ENCODE measurements at regions not wholly inside any gene's neighbourhood (a gene's known extent, or its start where the extent isn't known, plus 50 kb on each side); places are given as distances from the start of the nearest gene placed in this dataset.
"Not testable (repeated sequence)": the region's sequence is repeated elsewhere in the genome, so short reads cannot be mapped to it uniquely, and the experiment has no call there.

DNA sequence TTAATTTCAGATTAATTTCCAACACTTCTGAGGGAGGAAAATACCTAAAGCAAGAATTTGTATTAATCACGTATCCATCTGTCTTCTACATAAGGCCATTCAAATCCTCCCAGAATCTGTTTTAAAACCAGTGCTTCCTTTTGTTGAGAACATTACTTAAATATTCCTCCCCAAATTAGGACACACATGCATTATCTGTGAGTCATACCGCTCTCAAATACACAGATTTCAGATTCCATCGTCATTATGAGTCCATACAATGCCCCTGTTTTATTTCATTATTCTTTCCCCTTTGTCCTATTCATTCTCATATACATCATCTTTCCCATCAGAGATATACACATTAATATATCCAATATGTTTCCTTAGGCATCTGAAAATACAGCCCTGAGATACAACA, 57.3 kb upstream of the PRSS12 start:
- peak overlapping the region; percentile 27 for H3K9ac ChIP-seq (ENCODE audit: low read depth, low read length)
- H3K27me3 ChIP-seq (ENCODE audit: control insufficient read depth, insufficient read depth, low read length), result no peaks in the 10 kb centered on the region
- H3K4me3 ChIP-seq (ENCODE audit: low read length), result no peak overlapping the region
- peak overlapping the region; percentile 42 for H3K4me2 ChIP-seq (ENCODE audit: low read length)
- H3K4me1 ChIP-seq (ENCODE audit: control insufficient read depth, insufficient read depth, low read length), result peaks cover 7% of the 10 kb centered on the region
- H3K36me3 ChIP-seq (ENCODE audit: insufficient read depth, low read length), result no peaks in the 10 kb centered on the region
- H3K9me3 ChIP-seq (replicated peaks; ENCODE audit: low read length), result no peaks in the 10 kb centered on the region

DNA sequence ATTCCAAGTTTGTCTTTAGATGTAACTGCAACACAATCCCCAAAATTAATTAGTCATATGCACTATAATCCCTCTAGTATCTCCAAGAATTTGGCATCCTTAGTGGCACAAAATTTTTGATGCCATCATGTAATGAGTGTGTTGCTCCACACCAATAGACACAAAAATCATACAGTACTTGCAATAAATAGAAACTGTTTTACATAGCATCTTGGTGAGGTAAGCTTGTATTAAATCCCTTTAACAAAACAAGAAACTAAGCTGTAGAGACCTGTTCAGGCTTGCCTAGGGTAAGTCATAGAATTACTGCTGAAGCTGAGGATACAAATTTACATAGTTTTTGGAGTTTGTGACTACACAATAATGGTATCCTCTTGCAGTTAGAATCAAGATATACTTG, 64.5 kb upstream of the PRSS12 start:
- no peaks in the 10 kb centered on the region for H3K36me3 ChIP-seq (ENCODE audit: insufficient read depth, low read length)
- no peaks in the 10 kb centered on the region for H3K4me1 ChIP-seq (ENCODE audit: control insufficient read depth, insufficient read depth, low read length)
- no peaks in the 10 kb centered on the region for H3K27me3 ChIP-seq (ENCODE audit: control insufficient read depth, insufficient read depth, low read length)
- no peak overlapping the region for H3K4me2 ChIP-seq (ENCODE audit: low read length)
- H3K9ac ChIP-seq (ENCODE audit: low read depth, low read length), result no peak overlapping the region
- no peak overlapping the region for H3K4me3 ChIP-seq (ENCODE audit: low read length)
- H3K9me3 ChIP-seq (replicated peaks; ENCODE audit: low read length), result no peaks in the 10 kb centered on the region

DNA sequence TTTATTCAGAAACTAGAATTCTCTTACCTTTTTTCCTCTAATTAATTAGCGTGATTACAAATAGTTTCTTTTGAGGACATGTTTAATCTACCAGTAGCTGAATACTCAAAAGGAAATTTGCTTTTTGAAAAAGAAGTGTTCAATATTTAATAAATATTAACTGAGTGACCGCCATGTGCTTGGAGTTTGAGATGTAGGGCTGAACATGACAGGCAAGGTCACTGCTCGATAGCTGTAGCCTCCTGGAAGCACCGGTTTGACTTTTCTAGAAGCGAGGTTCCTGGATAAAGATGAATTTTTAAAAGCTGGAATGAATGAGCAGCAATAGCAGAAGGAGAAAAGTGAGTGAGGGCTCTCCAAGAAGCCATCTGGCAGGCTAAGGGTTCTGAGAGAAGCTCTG, 65.0 kb upstream of the PRSS12 start:
- not testable (repeated sequence) for H3K4me2 ChIP-seq (ENCODE audit: low read length); H3K27me3 ChIP-seq (ENCODE audit: control insufficient read depth, insufficient read depth, low read length); H3K4me3 ChIP-seq (ENCODE audit: low read length); H3K9ac ChIP-seq (ENCODE audit: low read depth, low read length); H3K36me3 ChIP-seq (ENCODE audit: insufficient read depth, low read length); H3K9me3 ChIP-seq (replicated peaks; ENCODE audit: low read length); H3K4me1 ChIP-seq (ENCODE audit: control insufficient read depth, insufficient read depth, low read length)

DNA sequence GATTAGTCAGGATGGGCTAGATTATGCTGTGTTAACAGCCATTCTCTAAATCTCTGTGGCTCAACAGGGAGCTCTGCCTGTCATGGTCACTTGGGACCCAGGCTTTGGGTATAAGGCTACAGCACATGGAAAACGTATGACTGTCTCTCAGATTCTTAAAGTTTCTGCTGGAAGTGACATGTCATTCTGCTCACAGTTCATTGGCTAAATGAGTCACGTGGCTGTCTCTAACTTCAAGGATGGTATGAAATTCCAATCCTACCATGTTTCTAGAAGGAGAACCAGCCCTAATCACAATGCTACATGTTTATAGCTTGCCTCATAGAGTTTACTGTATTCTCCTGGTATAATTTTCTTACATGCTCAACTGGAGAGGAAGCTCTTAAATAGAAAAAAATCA, 65.6 kb upstream of the PRSS12 start:
- not testable (repeated sequence) for H3K4me2 ChIP-seq (ENCODE audit: low read length); H3K4me3 ChIP-seq (ENCODE audit: low read length); H3K9ac ChIP-seq (ENCODE audit: low read depth, low read length); H3K4me1 ChIP-seq (ENCODE audit: control insufficient read depth, insufficient read depth, low read length); H3K9me3 ChIP-seq (replicated peaks; ENCODE audit: low read length); H3K36me3 ChIP-seq (ENCODE audit: insufficient read depth, low read length); H3K27me3 ChIP-seq (ENCODE audit: control insufficient read depth, insufficient read depth, low read length)

- H3K9ac ChIP-seq (ENCODE audit: low read depth, low read length); H3K4me1 ChIP-seq (ENCODE audit: control insufficient read depth, insufficient read depth, low read length); H3K4me2 ChIP-seq (ENCODE audit: low read length); H3K9me3 ChIP-seq (replicated peaks; ENCODE audit: low read length); H3K27me3 ChIP-seq (ENCODE audit: control insufficient read depth, insufficient read depth, low read length); H3K4me3 ChIP-seq (ENCODE audit: low read length); H3K36me3 ChIP-seq (ENCODE audit: insufficient read depth, low read length): not testable (repeated sequence)
Observed at GRCh38 chr4:118419626-118420025, 66.8 kb upstream of the PRSS12 start.

DNA sequence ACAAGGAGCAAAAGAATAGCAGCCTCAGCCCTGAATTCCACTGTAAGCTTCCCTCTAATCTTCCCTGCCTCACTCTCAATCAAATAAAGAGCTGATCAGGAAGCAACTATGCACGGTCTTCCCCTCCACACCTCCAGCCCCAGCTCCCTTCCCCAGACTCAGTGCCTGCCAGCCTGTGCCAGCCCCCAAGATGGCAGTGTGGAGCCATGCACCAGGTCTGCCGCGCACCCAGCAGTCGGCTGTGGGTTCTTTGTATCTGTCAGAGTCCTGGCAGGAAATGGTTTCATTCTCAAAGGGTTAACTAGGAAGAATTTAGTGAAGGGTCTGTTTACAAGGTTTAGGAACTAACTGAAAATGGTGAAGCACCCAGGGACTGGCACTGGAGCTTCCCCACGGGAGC, 71.3 kb upstream of the PRSS12 start:
- H3K4me3 ChIP-seq (ENCODE audit: low read length); H3K36me3 ChIP-seq (ENCODE audit: insufficient read depth, low read length); H3K9me3 ChIP-seq (replicated peaks; ENCODE audit: low read length): not testable (repeated sequence)

DNA sequence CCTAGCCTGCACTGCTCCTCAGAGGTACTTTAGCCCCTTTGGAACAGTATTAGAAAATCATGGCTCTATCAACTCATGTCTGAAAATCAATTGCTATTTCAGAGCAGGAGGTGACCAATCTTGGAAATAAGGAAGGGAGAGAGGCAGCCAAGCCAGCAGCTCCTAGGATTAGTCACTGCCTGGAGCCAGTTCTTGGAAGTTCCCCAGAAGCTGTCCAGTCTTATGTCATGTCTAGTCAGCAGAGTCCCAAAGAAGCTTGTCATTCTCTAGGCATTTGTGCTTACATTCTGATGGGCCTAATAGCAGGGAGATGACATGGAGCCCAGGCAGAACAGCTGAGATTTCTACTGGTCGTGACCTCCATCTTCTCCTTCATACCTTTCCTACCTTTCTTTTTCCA, 76.1 kb upstream of the PRSS12 start:
- not testable (repeated sequence) for H3K27me3 ChIP-seq (ENCODE audit: control insufficient read depth, insufficient read depth, low read length); H3K4me1 ChIP-seq (ENCODE audit: control insufficient read depth, insufficient read depth, low read length); H3K36me3 ChIP-seq (ENCODE audit: insufficient read depth, low read length); H3K9ac ChIP-seq (ENCODE audit: low read depth, low read length); H3K4me3 ChIP-seq (ENCODE audit: low read length); H3K9me3 ChIP-seq (replicated peaks; ENCODE audit: low read length); H3K4me2 ChIP-seq (ENCODE audit: low read length)

More for the DNA sequence above, 71.3 kb upstream of the PRSS12 start:
- not testable (repeated sequence) for H3K27me3 ChIP-seq (ENCODE audit: control insufficient read depth, insufficient read depth, low read length); H3K9ac ChIP-seq (ENCODE audit: low read depth, low read length); H3K4me1 ChIP-seq (ENCODE audit: control insufficient read depth, insufficient read depth, low read length)
- H3K4me2 ChIP-seq (ENCODE audit: low read length), result peak overlapping the region; percentile 52

GRCh38 chr4:118432359-118432758, 79.6 kb upstream of the PRSS12 start:
- not testable (repeated sequence) for H3K4me2 ChIP-seq (ENCODE audit: low read length); H3K9me3 ChIP-seq (replicated peaks; ENCODE audit: low read length); H3K4me1 ChIP-seq (ENCODE audit: control insufficient read depth, insufficient read depth, low read length); H3K9ac ChIP-seq (ENCODE audit: low read depth, low read length); H3K4me3 ChIP-seq (ENCODE audit: low read length); H3K27me3 ChIP-seq (ENCODE audit: control insufficient read depth, insufficient read depth, low read length); H3K36me3 ChIP-seq (ENCODE audit: insufficient read depth, low read length)

- not testable (repeated sequence) for H3K9me3 ChIP-seq (replicated peaks; ENCODE audit: low read length); H3K27me3 ChIP-seq (ENCODE audit: control insufficient read depth, insufficient read depth, low read length); H3K4me1 ChIP-seq (ENCODE audit: control insufficient read depth, insufficient read depth, low read length); H3K4me3 ChIP-seq (ENCODE audit: low read length); H3K9ac ChIP-seq (ENCODE audit: low read depth, low read length); H3K36me3 ChIP-seq (ENCODE audit: insufficient read depth, low read length); H3K4me2 ChIP-seq (ENCODE audit: low read length)
Observed at GRCh38 chr4:118433612-118434375, 81.0 kb upstream of the PRSS12 start.

DNA sequence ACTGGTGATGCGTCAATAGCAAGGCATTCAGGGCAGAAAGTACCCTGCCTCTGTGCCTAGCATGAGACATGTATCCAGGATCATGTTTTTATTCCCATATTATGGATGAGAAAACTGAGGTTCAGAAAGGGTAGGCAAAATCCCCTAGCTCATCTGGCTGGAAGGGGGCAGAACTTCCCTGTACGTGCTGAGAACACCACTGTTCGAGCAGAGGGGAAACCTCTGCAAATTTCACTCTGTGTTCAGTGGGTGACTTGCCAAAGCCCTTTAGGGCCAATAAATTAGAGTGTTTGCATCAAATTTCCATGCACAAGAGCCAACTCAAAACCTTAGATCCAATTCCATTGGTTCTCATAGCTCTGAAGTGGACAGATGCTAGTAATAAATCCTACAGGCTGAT, 82.6 kb upstream of the PRSS12 start:
- H3K4me1 ChIP-seq (ENCODE audit: control insufficient read depth, insufficient read depth, low read length); H3K4me2 ChIP-seq (ENCODE audit: low read length); H3K9ac ChIP-seq (ENCODE audit: low read depth, low read length); H3K36me3 ChIP-seq (ENCODE audit: insufficient read depth, low read length); H3K9me3 ChIP-seq (replicated peaks; ENCODE audit: low read length); H3K4me3 ChIP-seq (ENCODE audit: low read length); H3K27me3 ChIP-seq (ENCODE audit: control insufficient read depth, insufficient read depth, low read length): not testable (repeated sequence)

- H3K27me3 ChIP-seq (ENCODE audit: control insufficient read depth, insufficient read depth, low read length); H3K9me3 ChIP-seq (replicated peaks; ENCODE audit: low read length); H3K4me3 ChIP-seq (ENCODE audit: low read length): not testable (repeated sequence)
Observed at GRCh38 chr4:118442115-118442837, 89.5 kb upstream of the PRSS12 start.

DNA sequence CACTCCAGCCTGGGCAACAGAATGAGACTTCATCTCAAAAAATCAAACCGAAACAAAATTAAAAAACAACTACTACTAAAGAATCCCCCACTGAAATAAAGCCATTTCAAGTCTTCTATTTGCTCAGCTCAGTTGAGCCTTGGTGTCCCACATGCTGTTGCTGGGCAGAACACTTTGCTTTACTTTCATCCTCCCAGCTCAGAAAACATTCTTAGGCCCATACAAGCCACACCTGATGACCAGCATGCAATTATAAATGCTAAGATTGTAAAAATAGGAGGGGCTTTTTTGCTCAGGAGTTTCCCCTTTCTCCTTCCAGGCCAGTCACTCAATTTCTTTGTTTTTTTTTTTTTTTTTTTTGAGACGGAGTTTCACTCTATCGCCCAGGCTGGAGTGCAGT, 94.6 kb upstream of the PRSS12 start:
- H3K36me3 ChIP-seq (ENCODE audit: insufficient read depth, low read length); H3K9me3 ChIP-seq (replicated peaks; ENCODE audit: low read length); H3K4me1 ChIP-seq (ENCODE audit: control insufficient read depth, insufficient read depth, low read length); H3K27me3 ChIP-seq (ENCODE audit: control insufficient read depth, insufficient read depth, low read length); H3K4me3 ChIP-seq (ENCODE audit: low read length); H3K4me2 ChIP-seq (ENCODE audit: low read length); H3K9ac ChIP-seq (ENCODE audit: low read depth, low read length): not testable (repeated sequence)

More at GRCh38 chr4:118442115-118442837, 89.5 kb upstream of the PRSS12 start:
- H3K4me1 ChIP-seq (ENCODE audit: control insufficient read depth, insufficient read depth, low read length); H3K36me3 ChIP-seq (ENCODE audit: insufficient read depth, low read length); H3K9ac ChIP-seq (ENCODE audit: low read depth, low read length); H3K4me2 ChIP-seq (ENCODE audit: low read length): not testable (repeated sequence)
